Occipital lobe (tissue), 1 donor: ENCODE measurements at regions not wholly inside any gene's neighbourhood (a gene's known extent, or its start where the extent isn't known, plus 50 kb on each side); places are given as distances from the start of the nearest gene placed in this dataset.
"Not testable (repeated sequence)": the region's sequence is repeated elsewhere in the genome, so short reads cannot be mapped to it uniquely, and the experiment has no call there.

Experiments
- DNase-seq: peaks from one replicate; lab custom pipeline; 2025; lab: John Stamatoyannopoulos, UW

DNA sequence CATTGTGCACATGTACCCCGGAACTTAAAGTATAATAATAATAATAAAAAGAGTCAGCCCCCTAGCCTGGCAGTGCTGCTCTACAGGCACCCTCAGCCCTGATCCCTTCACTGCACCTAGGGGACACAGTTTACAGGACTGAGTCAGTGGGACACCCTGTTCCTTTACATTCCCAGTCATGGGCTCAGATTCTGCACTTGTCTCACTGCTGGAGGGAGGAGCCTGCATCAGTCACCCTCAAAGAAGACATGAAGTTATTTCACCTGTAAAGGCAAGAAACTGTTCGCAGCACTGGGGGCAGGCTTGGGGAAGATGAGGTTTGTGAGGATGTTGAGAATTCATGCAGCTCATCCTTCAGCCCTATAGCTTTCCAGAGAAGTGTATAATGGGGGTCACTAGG is 50.7 kb upstream of the VPREB1 start:
- no peak for DNase-seq

DNA sequence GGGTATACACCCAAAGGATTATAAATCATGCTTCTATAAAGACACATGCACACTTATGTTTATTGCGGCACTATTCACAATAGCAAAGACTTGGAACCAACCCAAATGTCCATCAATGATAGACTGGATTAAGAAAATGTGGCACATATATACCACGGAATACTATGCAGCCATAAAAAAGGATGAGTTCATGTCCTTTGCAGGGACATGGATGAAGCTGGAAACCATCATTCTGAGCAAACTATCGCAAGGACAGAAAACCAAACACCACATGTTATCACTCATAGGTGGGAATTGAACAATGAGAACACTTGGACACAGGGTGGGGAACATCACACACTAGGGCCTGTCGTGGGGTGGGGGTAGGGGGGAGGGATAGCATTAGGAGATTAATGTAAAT is 51.1 kb upstream of the VPREB1 start:
- not testable (repeated sequence) for DNase-seq

DNA sequence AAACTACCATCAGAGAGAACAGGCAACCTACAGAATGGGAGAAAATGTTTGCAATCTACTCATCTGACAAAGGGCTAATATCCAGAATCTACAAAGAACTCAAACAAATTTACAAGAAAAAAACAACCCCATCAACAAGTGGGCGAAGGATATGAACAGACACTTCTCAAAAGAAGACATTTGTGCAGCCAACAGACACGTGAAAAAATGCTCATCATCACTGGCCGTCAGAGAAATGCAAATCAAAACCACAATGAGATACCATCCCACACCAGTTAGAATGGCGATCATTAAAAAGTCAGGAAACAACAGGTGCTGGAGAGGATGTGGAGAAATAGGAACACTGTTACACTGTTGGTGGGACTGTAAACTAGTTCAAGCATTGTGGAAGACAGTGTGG is 51.6 kb upstream of the VPREB1 start:
- DNase-seq, result not testable (repeated sequence)

DNA sequence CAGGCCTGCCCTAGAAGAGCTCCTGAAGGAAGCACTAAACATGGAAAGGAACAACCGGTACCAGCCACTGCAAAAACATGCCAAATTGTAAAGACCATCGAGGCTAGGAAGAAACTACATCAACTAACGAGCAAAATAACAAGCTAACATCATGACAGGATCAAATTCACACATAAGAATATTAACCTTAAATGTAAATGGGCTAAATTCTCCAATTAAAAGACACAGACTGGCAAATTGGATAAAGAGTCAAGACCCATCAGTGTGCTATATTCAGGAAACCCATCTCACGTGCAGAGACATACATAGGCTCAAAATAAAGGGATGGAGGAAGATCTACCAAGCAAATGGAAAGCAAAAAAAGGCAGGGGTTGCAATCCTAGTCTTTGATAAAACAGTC is 54.8 kb upstream of the VPREB1 start:
- DNase-seq, result not testable (repeated sequence)

DNA sequence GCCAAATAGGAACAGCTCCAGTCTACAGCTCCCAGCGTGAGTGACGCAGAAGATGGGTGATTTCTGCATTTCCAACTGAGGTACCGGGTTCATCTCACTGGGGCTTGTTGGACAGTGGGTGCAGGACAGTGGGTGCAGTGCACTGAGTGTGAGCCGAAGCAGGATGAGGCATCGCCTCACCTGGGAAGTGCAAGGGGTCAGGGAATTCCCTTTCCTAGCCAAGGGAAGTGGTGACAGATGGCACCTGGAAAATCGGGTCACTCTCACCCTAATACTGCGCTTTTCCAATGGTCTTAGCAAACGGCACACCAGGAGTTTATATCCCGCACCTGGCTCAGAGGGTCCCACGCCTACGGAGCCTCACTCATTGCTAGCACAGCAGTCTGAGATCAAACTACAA is 56.7 kb upstream of the VPREB1 start:
- DNase-seq, result not testable (repeated sequence)

DNA sequence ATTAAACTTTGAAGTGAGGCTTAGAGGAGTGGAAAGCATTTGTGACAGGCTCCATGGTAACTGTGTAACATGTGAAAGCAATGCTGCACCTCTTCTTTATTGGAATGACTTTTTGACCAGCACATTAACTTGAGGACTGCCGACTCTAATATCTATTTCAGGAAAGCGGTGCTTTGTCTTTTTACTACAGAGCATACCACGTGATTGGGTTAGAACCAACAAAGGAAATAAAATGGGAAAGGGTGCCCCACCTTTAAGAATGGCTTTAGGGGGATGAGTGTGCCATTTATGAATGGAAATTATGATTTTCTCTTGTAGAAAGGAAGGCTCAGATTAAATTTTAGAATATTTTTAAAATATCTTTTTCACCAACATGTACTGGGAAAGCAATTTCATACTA is 57.3 kb upstream of the VPREB1 start:
- no peak for DNase-seq

DNA sequence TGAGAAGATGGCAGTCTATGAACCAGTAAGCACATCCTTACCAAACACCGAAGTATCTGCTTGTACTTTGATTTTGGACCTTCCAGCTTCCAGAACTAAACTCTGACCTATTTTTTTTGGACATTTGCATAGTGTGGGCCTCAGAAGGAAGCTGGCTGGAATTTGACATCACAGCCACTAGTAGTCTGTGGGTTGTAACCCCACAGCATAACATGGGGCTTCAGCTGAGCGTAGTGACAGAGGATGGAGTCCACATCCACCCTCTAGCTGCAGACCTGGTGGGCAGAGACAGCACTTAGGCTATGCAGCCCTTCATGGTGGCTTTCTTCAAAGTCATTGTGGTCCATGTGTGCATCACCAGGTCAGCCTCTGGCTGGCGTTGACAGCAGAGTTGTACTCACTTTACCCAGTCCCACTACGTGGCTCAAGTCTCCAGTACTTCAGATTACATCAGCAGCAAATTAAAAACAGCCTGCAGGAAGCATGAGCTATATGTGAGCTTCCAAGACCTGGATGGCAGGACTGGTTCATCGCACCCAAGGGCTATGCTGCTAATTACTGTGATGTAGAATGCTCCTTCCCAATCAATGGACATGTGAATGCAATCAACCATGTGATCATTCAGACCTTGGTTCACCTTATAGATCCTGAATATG is 58.6 kb upstream of the VPREB1 start:
- no peak for DNase-seq

DNA sequence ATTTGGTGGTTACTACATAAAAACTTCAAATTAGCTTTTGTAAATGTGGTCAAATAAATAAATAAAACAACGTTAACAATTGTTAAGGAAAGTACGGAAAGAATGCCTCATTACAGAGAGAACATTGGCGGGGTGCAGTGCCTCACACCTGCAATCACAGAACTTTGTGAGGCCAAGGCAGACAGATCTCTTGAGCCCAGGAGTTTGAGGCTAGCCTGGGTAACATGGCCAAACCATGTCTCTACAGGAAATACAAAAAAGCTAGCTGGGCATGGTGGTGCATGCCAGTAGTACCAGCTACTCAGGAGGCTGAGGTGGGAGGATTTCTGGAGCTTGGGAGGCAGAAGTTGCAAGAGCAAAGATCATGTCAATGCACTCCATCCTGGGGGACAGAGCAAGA is 59.4 kb upstream of the VPREB1 start:
- DNase-seq, result no peak

DNA sequence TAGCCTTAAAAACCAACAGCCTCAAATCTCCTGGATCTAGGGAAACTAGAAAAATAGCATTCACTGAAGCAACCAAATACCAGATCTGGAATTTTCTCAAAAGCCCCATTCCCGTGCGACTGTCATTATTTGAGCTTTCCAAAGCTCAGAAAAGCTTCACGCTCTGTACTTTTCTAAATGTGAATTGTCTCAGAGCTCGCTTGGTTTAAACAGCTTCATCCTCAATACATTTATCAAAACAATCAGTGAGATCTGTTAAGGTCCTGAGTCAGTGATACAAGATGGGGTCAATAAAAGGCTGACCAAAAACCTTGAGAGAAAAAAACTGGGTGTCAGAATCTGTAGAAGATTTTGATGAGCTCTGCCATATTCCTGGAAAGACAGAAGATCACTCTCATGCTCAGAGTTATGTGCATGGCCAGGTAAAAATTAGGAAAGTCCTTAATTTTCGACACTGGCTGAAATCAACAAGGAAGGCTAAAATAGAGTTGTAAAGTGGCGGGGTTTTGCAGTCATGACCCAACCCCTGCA is 60.2 kb upstream of the VPREB1 start:
- DNase-seq, result no peak

DNA sequence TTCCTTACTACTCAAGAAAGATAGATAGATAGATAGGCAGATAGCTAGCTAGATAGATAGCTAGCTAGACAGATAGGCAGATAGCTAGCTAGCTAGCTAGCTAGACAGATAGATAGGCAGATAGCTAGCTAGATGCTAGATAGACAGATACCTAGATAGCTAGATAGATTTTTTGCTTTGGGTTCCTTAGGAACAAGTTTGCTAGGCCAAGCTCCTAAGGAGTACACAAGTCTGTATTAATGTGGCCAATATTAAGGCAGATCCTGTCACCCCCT is 61.7 kb upstream of the VPREB1 start:
- DNase-seq, result no peak

DNA sequence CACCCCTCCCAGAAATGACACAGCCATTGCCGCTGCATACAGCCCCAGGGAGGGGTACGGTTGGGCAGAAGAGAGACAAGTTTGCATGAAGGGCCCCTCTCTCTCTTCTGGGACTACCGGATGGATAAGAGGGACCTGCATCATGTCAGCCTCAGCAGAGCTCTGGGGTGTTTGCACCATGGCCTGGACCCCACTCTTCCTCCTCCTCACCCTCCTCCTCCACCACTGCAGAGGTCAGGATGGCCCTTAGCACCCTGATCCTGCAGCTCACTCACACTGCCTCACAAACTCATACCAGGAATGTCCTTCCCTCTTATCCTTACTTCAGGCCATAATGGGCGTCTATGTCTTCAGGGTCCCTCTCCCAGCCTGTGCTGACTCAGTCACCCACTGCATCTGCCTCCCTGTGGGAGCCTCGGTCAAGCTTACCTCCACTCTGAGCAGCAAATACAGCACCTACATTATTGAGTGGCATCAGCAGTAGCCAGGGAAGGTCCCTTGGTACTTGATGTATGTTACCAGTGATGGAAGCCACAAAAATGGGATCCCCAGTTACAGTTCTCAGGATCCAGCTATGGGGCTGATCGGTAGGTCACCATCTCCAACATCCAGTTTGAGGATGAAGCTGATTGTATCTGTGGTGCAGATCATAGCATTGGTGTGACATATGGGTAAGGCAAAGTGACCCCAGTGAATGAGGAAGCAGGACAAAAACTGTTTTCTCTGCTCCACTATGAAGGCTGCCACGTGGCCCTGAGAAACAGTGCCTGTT is 62.2 kb upstream of the VPREB1 start:
- no peak for DNase-seq

DNA sequence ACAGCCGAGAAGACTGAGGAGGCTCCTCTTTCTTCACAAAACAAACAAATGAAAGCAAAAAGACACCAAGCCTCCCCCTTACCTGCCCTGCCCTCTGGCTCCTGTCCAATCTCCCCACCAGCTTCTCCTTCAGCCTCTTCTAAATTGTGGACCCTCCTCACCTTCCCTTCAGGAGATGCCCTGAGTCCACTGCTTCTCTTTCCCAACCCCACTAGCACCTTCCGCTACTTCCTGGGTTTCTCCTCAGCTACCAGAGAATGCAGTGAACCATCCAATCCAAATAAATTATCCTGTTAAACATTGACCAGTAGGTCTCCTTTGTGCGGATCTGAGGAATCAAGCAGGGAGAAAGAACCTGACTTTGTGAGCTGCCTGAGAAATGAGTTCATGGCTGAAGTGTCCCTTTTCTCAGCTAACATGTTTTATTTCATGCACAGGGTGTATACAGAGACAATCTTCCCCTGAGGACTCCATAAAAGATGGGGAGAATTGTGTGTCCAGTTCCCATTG is 63.2 kb upstream of the VPREB1 start:
- no peak for DNase-seq

DNA sequence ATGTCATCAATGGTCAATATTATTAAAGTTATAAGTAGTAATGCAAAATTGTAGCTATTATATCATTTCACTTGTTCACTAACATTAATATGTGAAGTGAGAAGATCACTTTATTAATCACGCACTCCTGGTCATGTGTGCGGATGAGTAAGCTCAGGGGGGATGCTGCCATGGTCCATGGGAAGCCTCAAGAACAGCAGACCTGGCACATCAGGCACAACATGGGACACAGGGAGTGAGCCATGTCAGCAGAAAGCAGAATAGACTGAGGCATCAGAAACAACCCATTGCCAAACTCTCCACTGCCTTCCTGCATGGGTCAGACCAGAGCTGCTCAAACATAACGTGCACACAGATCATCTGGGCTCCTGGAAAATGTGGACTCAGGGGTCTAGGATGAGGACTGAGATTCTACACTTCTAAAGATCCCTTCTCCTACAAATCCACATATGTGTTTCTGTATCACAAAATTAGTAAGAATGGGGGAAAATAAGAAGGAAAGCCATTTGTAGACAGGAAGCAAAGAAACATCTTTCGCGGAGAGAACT is 63.8 kb upstream of the VPREB1 start:
- no peak for DNase-seq

DNA sequence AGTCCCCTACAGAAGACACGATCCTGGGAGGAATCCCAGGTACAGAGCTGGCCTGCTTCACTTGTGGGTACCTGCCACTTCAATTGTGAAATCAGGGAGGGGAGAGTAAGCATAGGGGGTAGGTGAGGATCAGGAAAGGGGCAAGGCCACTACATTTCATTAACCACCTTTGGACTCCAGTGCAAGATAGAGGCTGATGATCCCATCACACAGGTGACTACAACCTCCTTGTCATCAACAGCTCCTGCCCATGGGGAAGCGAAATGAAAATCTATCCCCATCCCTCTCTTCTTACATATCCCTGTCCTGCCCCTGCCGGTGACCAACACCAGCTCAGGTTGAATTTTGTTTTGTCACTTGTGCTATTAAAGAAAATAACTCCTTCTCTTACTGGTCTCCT is 64.7 kb upstream of the VPREB1 start:
- DNase-seq, result no peak

DNA sequence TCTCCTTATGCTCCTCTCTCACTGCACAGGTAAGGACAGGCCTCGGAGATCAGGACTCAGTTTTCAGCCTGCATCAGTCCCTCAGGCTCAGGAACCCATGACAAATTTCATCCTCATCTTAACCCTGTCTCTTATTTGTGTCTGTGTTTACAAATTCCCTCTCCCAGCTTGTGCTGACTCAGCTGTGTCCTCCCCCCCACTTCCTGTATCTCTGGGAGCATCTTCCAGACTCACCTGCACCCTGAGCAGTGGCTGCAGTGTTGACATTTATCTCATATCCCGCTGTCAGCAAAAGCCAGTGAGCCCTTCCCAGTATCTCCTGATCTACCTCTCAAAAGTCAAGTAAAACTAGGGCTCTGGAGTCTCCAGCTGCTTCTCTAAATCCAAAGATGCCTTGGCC is 65.6 kb upstream of the VPREB1 start:
- no peak for DNase-seq

DNA sequence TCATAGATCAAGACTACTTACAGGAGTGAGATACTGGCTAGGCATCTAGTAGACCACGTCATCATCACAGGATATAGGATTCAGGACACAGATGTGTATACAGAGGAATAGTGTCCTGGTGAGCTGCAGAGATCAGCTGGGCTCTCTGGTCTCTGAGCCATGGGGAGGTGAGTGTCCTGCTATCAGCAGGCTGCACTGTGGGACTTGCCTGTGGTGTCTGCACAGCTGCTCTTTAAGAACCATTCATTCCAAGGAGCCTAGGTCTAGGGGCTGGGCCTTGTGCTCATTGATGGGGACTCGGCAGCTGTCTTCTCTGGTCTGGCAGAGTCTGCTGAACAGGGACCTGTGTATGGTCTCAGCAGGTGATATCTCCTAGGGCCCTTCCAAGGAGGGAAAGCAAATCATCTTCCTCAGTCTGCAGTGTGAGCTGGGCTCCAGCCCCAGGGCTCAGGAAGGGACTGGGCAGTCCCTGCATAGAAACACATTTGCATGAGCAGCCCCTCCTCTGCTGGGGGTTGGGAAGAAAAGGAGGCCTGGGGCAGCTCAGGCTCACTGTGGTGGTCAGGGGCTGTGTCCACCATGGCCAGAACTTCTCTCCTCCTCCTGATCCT is 66.1 kb upstream of the VPREB1 start:
- no peak for DNase-seq

DNA sequence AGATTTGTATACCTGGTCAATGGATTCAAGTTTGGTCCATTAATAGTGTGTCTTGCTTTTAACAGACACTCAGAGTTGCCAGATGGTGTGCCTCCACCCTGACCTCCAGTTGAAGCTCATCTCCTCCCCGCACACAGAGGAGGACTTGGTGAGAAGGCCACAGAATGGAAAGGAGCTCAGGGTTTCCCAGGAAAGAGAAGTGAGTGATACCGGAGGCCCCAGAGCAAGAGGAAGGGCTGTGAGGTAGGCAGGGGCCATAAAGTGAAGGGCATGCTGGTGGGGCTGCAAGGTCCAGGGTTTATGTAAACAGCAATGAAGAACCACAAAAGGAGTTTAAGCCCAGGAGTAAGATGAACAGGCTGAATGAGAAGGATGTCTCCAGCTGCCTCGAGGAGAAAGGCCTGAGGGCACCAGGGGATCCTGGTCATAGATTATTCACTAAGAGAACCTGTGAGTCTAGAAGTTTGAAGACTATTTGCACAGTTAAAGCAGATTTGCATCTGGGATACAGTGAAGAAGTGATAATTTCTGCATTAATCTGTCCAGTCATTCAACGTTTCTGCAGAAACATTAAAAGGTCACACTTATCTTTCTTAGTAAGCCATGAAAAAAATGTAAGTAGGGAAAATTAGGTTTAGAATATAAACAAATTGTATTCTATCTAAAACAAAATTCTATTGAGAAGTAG is 67.5 kb upstream of the VPREB1 start:
- no peak for DNase-seq

DNA sequence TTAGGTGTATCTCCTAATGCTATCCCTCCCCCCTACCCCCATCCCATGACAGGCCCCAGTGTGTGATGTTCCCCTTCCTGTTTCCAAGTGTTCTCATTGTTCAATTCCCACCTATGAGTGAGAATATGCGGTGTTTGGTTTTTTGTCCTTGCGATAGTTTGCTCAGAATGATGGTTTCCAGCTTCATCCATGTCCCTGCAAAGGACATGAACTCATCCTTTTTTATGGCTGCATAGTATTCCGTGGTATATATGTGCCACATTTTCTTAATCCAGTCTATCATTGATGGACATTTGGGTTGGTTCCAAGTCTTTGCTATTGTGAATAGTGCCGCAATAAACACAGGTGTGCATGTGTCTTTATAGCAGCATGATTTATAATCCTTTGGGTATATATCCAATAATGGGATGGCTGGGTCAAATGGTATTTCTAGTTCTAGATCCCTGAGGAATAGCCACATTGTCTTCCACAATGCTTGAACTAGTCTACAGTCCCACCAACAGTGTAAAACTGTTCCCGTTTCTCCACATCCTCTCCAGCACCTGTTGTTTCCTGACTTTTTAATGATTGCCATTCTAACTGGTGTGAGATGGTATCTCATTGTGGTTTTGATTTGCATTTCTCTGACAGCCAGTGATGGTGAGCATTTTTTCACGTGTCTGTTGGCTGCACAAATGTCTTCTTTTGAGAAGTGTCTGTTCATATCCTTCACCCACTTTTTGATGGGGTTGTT is 71.5 kb upstream of the VPREB1 start:
- not testable (repeated sequence) for DNase-seq

DNA sequence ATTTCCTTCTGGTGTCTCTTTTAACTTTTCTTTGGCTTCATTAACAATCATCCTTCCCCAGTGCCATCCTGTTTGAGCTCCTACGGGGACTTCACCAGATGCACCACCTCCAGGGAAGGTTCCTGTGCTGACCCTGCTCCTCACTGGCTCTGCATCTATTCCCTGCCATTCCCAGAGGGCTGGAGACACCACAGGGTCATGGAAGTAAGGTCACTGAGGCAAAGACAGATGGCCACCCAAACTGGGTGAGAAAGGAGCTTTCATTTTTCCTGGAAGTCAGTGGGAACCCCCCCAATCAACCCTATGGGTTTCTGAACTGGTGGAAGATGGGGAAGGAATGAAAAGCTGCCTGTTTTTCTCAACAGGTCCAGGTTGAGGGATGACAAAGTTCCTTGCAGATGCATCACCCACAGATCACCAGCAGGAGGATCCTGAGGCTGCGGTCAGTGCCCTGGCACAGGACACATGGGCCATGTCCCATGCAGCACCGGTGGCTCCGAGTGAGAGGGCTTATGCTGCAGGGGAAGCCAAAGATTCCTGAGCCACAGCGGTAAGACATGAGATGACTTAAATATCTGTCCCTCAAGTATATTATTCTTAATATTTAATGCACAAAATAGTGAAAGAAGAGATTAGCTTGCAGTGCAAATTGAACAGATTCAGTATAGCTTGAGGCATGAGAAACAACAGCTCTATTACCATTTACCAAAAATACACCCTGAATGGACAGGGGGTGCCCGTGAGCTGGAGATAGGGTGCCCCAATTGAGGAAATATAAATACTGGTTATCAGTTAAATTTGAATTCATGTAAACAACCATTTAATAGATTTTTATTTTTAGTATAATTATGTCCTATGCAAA is 73.0 kb upstream of the VPREB1 start:
- DNase-seq, result no peak

DNA sequence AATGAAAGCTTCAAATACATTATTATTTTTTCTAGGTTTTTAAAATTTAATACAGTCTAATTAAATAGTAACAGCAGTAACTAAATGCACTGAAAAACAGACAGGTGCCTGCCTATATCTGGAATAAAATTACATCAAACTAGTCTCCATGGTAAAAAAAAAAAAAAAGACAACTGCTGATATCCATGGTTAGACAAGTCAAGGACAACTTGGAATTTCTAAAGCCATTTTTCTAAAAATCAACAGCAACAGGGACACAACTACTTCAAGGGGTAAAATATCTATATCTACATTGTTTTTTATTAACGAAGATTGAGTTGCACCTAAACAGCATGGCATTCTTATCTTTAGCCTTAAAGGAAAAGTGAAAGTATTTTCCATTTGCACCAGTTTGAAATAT is 74.7 kb upstream of the VPREB1 start:
- DNase-seq, result no peak
